SK-N-SH treated with all-trans-retinoic acid at 6 μM for 48 hours (cell line): ENCODE measurements at regions not wholly inside any gene's neighbourhood (a gene's known extent, or its start where the extent isn't known, plus 50 kb on each side); places are given as distances from the start of the nearest gene placed in this dataset.

ENCODE experiments used
- ATAC-seq: fragments of 200-7000 bp; cut with Tn5 transposase; 3 replicates; pipeline ENCODE4 v1.9.1; 2020; ENCODE audit warnings: mild to moderate bottlenecking, moderate library complexity
- ARNTL ChIP-seq: fragments of 450-650 bp; formaldehyde crosslinking; IDR thresholded peaks from 2 replicates; pipeline ENCODE4 v1.5.0; 2020; ENCODE audit warnings: low read depth, mild to moderate bottlenecking, moderate library complexity, borderline replicate concordance
- BACH2 ChIP-seq: fragments of 250-450 bp; sonication (Bioruptor Pico); IDR thresholded peaks from 2 replicates; pipeline ENCODE4 v1.9.0; 2021; ENCODE audit warnings: mild to moderate bottlenecking, borderline replicate concordance
- CSDC2 ChIP-seq: fragments of 250-450 bp; sonication (Bioruptor Pico); IDR thresholded peaks from 2 replicates; pipeline ENCODE4 v1.5.0; 2020; ENCODE audit warnings: mild to moderate bottlenecking, moderate library complexity
- ESRRG ChIP-seq: fragments of 250-450 bp; sonication (Bioruptor Pico); IDR thresholded peaks from 2 replicates; pipeline ENCODE4 v1.6.1; 2021; ENCODE audit warnings: mild to moderate bottlenecking
- GLIS3 ChIP-seq: fragments of 250-450 bp; sonication (Bioruptor Pico); IDR thresholded peaks from 2 replicates; pipeline ENCODE4 v1.5.0; 2020; ENCODE audit warnings: mild to moderate bottlenecking, moderate library complexity
- ISL1 ChIP-seq: fragments of 250-450 bp; sonication (Bioruptor Pico); IDR thresholded peaks from 2 replicates; pipeline ENCODE4 v2.1.2; 2022; ENCODE audit warnings: mild to moderate bottlenecking, moderate library complexity
- OSR1 ChIP-seq: fragments of 250-450 bp; sonication (Bioruptor Pico); IDR thresholded peaks from 2 replicates; pipeline ENCODE4 v1.8.0; 2022; ENCODE audit warnings: moderate library complexity, mild to moderate bottlenecking, inconsistent platforms
- PPARA ChIP-seq: fragments of 250-450 bp; sonication (Bioruptor Pico); IDR thresholded peaks from 2 replicates; pipeline ENCODE4 v1.5.0; 2020; ENCODE audit warnings: mild to moderate bottlenecking, borderline replicate concordance
- RARB ChIP-seq: fragments of 250-450 bp; sonication (Bioruptor Pico); IDR thresholded peaks from 2 replicates; pipeline ENCODE4 v1.8.0; 2021; ENCODE audit warnings: mild to moderate bottlenecking, moderate library complexity
- SNAI2 ChIP-seq: fragments of 250-450 bp; sonication (Bioruptor Pico); IDR thresholded peaks from 2 replicates; pipeline ENCODE4 v1.5.0; 2020; ENCODE audit warnings: mild to moderate bottlenecking, moderate library complexity
- TCF4 ChIP-seq: fragments of 250-450 bp; sonication (Bioruptor Pico); IDR thresholded peaks from 2 replicates; pipeline ENCODE4 v1.8.0; 2021; ENCODE audit warnings: mild to moderate bottlenecking, moderate library complexity, borderline replicate concordance
- ZC3H10 ChIP-seq: fragments of 250-450 bp; sonication (Bioruptor Pico); IDR thresholded peaks from 2 replicates; pipeline ENCODE4 v1.5.1; 2021; ENCODE audit warnings: mild to moderate bottlenecking, moderate library complexity
- ZFP3 ChIP-seq: fragments of 250-450 bp; sonication (Bioruptor Pico); IDR thresholded peaks from 2 replicates; pipeline ENCODE4 v1.5.0; 2020; ENCODE audit warnings: mild to moderate bottlenecking, moderate library complexity
- ZFP30 ChIP-seq: fragments of 450-650 bp; formaldehyde crosslinking; IDR thresholded peaks from 2 replicates; pipeline ENCODE4 v1.5.0; 2022; ENCODE audit warnings: mild to moderate bottlenecking, moderate library complexity
- ZNF565 ChIP-seq: fragments of 450-650 bp; formaldehyde crosslinking; conservative IDR thresholded peaks from 2 replicates; pipeline ENCODE4 v1.5.0; 2020; ENCODE audit warnings: low read depth, mild to moderate bottlenecking, moderate library complexity
- ZNF70 ChIP-seq: fragments of 450-650 bp; formaldehyde crosslinking; IDR thresholded peaks from 2 replicates; pipeline ENCODE4 v1.5.0; 2020; ENCODE audit warnings: mild to moderate bottlenecking, moderate library complexity
- ZNF8 ChIP-seq: fragments of 450-650 bp; formaldehyde crosslinking; IDR thresholded peaks from 2 replicates; pipeline ENCODE4 v1.5.0; 2020; ENCODE audit warnings: mild to moderate bottlenecking, moderate library complexity
- TF ChIP-seq, protein P1 (sequence below): fragments of 250-450 bp; sonication (Bioruptor Pico); IDR thresholded peaks from 2 replicates; pipeline ENCODE4 v1.5.0; 2020; ENCODE audit warnings: mild to moderate bottlenecking, moderate library complexity
- TF ChIP-seq, protein P2 (sequence below): fragments of 250-450 bp; sonication (Bioruptor Pico); IDR thresholded peaks from 2 replicates; pipeline ENCODE4 v1.8.0; 2021; ENCODE audit warnings: low read depth, mild to moderate bottlenecking, moderate library complexity, borderline replicate concordance
- TF ChIP-seq, protein P3 (sequence below): fragments of 250-450 bp; sonication (Bioruptor Pico); IDR thresholded peaks from 2 replicates; pipeline ENCODE4 v1.8.0; 2020; ENCODE audit warnings: mild to moderate bottlenecking, moderate library complexity, borderline replicate concordance
- TF ChIP-seq, protein P4 (sequence below): fragments of 250-450 bp; sonication (Bioruptor Pico); IDR thresholded peaks from 2 replicates; pipeline ENCODE4 v1.5.1; 2021; ENCODE audit warnings: mild to moderate bottlenecking, moderate library complexity
- TF ChIP-seq, protein P5 (sequence below): fragments of 250-450 bp; sonication (Bioruptor Pico); IDR thresholded peaks from 2 replicates; pipeline ENCODE4 v1.5.1; 2020; ENCODE audit warnings: low read depth, mild to moderate bottlenecking, moderate library complexity

DNA sequence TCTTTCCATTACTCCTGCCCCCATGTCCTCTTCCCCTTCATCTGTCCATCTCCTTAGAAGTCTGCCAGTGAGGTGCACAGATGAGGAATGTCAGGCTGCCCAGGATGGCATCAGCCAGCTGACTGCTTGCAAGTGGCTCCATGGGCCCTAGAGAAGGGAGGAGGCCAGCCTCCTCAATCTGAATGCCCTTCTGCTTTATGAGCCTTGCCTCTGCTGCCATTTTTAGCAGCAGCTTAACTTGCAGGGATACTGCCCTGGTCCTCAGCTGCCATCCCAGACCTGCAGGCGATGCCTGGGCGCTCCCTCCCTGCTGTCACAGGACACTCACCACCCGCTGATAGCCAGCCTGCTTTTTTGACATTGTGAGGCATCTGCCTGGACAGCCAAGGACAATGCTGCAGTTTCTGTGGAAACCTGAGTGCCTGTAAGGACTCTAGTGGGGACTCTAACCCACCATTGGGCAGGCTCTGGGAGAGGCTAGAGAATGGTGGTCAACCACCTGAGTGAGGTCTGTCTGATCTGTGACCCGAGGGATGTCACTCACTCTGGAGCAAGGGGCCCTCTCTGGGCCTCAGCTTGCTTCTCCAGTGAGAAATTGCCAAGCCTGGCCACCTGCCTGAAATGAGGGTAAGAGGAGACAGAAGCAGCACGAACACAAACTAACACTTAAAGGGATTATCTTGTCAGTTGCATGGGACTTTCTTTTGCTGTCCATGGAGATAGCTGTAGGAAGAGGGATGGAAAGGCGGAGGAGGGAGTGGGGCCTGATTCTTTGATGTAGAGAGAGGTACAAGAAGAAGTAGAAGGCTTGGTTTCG lies 185.0 kb downstream of the MIS18A start:
- TF ChIP-seq BACH2 (no peak), SNAI2 (CRISPR knock-in tag) (no peak), GLIS3 (CRISPR knock-in tag) (no peak), ZC3H10 (no peak), ESRRG (CRISPR knock-in tag) (no peak), ZNF8 (no peak), ZFP3 (no peak), ZNF565 (CRISPR knock-in tag) (no peak), ISL1 (no peak), TCF4 (CRISPR knock-in tag) (no peak), OSR1 (CRISPR knock-in tag) (no peak), PPARA (CRISPR knock-in tag) (no peak), CSDC2 (CRISPR knock-in tag) (no peak)
- TF ChIP-seq, protein P1, sequence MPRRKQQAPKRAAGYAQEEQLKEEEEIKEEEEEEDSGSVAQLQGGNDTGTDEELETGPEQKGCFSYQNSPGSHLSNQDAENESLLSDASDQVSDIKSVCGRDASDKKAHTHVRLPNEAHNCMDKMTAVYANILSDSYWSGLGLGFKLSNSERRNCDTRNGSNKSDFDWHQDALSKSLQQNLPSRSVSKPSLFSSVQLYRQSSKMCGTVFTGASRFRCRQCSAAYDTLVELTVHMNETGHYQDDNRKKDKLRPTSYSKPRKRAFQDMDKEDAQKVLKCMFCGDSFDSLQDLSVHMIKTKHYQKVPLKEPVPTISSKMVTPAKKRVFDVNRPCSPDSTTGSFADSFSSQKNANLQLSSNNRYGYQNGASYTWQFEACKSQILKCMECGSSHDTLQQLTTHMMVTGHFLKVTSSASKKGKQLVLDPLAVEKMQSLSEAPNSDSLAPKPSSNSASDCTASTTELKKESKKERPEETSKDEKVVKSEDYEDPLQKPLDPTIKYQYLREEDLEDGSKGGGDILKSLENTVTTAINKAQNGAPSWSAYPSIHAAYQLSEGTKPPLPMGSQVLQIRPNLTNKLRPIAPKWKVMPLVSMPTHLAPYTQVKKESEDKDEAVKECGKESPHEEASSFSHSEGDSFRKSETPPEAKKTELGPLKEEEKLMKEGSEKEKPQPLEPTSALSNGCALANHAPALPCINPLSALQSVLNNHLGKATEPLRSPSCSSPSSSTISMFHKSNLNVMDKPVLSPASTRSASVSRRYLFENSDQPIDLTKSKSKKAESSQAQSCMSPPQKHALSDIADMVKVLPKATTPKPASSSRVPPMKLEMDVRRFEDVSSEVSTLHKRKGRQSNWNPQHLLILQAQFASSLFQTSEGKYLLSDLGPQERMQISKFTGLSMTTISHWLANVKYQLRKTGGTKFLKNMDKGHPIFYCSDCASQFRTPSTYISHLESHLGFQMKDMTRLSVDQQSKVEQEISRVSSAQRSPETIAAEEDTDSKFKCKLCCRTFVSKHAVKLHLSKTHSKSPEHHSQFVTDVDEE (CRISPR knock-in tag): no peak
- TF ChIP-seq, protein P2, sequence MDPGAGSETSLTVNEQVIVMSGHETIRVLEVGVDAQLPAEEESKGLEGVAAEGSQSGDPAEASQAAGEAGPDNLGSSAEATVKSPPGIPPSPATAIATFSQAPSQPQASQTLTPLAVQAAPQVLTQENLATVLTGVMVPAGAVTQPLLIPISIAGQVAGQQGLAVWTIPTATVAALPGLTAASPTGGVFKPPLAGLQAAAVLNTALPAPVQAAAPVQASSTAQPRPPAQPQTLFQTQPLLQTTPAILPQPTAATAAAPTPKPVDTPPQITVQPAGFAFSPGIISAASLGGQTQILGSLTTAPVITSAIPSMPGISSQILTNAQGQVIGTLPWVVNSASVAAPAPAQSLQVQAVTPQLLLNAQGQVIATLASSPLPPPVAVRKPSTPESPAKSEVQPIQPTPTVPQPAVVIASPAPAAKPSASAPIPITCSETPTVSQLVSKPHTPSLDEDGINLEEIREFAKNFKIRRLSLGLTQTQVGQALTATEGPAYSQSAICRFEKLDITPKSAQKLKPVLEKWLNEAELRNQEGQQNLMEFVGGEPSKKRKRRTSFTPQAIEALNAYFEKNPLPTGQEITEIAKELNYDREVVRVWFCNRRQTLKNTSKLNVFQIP: no peak
- TF ChIP-seq, protein P3, sequence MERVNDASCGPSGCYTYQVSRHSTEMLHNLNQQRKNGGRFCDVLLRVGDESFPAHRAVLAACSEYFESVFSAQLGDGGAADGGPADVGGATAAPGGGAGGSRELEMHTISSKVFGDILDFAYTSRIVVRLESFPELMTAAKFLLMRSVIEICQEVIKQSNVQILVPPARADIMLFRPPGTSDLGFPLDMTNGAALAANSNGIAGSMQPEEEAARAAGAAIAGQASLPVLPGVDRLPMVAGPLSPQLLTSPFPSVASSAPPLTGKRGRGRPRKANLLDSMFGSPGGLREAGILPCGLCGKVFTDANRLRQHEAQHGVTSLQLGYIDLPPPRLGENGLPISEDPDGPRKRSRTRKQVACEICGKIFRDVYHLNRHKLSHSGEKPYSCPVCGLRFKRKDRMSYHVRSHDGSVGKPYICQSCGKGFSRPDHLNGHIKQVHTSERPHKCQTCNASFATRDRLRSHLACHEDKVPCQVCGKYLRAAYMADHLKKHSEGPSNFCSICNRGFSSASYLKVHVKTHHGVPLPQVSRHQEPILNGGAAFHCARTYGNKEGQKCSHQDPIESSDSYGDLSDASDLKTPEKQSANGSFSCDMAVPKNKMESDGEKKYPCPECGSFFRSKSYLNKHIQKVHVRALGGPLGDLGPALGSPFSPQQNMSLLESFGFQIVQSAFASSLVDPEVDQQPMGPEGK (CRISPR knock-in tag): no peak
- TF ChIP-seq, protein P4, sequence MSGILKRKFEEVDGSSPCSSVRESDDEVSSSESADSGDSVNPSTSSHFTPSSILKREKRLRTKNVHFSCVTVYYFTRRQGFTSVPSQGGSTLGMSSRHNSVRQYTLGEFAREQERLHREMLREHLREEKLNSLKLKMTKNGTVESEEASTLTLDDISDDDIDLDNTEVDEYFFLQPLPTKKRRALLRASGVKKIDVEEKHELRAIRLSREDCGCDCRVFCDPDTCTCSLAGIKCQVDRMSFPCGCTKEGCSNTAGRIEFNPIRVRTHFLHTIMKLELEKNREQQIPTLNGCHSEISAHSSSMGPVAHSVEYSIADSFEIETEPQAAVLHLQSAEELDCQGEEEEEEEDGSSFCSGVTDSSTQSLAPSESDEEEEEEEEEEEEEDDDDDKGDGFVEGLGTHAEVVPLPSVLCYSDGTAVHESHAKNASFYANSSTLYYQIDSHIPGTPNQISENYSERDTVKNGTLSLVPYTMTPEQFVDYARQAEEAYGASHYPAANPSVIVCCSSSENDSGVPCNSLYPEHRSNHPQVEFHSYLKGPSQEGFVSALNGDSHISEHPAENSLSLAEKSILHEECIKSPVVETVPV (CRISPR knock-in tag): no peak
- TF ChIP-seq, all 23 proteins: peak for 0
- no peak for ATAC-seq

DNA sequence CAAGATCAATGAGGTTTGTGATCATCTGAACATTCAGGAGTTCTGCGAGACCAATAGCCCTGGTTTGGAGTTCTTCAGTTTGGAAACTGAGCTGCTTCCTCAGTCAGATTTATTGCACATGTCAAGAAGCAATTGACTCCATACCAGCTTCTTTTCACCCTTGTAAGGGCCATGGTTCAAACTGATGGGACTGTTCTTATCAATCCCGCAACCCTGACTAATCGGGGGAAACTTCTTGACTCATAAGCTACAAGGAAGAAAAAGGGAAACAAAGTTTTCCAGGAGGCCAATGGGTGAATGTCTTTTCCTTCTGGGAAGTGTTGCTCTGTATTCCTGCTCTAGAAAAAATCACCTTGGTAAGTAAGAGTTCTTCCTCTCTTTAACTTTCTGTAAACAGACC lies 187.9 kb downstream of the MIS18A start:
- ATAC-seq: no peak

DNA sequence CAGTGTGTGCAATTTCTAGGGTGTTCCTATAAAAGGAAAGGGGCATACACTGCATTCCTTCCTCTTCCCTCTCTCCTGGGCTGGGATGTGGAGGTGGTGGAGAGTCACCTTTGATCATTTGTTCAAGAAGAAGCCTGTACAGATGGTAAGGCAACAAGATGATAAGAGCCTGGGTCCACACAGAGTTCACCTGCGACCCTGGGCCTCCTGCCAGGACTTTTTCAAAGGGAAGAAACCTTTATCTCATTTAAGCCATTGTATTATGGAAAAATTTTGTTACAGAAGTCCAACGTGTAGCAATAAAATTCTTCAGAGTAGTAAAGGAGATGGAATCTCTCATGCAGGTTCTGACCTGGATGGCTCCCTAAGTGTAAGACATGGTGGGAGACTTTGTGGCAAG lies 189.1 kb downstream of the MIS18A start:
- TF ChIP-seq ESRRG (CRISPR knock-in tag): no peak
- no peak for ATAC-seq

More for the DNA sequence above, 187.9 kb downstream of the MIS18A start:
- no peak for TF ChIP-seq BACH2
- no peak for TF ChIP-seq ZFP3
- no peak for TF ChIP-seq OSR1 (CRISPR knock-in tag)

DNA sequence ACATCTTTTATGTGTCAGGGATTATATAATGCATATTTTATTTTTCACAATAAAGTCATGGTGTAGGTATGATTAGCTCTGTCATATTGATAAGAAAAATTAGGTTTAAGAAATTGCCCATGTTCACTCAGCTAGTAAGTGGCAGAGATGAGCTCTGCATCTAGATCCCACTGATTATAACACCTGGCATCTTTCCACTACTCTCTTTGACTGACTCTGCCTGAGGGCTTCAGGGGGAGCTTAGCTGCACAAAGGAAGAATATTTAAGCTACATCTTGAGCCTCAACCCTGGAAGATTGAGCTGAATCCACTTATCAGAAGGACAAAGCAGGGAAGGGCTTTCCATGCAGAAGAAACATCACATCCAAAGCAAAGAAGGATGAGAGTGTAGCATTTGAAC lies 190.4 kb downstream of the MIS18A start:
- ATAC-seq: no peak
- no peak for TF ChIP-seq CSDC2 (CRISPR knock-in tag)
- no peak for TF ChIP-seq ZNF70 (CRISPR knock-in tag)
- TF ChIP-seq ISL1: no peak
- no peak for TF ChIP-seq GLIS3 (CRISPR knock-in tag)
- TF ChIP-seq ZNF565 (CRISPR knock-in tag): no peak
- TF ChIP-seq, protein P4 (CRISPR knock-in tag): no peak
- no peak for TF ChIP-seq ZFP30 (CRISPR knock-in tag)
- TF ChIP-seq ZC3H10: no peak
- no peak for TF ChIP-seq ZFP3
- TF ChIP-seq, protein P5, sequence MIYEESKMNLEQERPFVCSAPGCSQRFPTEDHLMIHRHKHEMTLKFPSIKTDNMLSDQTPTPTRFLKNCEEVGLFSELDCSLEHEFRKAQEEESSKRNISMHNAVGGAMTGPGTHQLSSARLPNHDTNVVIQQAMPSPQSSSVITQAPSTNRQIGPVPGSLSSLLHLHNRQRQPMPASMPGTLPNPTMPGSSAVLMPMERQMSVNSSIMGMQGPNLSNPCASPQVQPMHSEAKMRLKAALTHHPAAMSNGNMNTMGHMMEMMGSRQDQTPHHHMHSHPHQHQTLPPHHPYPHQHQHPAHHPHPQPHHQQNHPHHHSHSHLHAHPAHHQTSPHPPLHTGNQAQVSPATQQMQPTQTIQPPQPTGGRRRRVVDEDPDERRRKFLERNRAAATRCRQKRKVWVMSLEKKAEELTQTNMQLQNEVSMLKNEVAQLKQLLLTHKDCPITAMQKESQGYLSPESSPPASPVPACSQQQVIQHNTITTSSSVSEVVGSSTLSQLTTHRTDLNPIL (CRISPR knock-in tag): no peak
- TF ChIP-seq RARB (CRISPR knock-in tag): no peak
- TF ChIP-seq OSR1 (CRISPR knock-in tag): no peak
- TF ChIP-seq, protein P1 (CRISPR knock-in tag): no peak
- no peak for TF ChIP-seq PPARA (CRISPR knock-in tag)
- no peak for TF ChIP-seq SNAI2 (CRISPR knock-in tag)
- TF ChIP-seq ARNTL: no peak
